Stimulated activated naive CD4-positive, alpha-beta T cell (primary cell): ENCODE measurements at regions not wholly inside any gene's neighbourhood (a gene's known extent, or its start where the extent isn't known, plus 50 kb on each side); places are given as distances from the start of the nearest gene placed in this dataset.
"Not testable (repeated sequence)": the region's sequence is repeated elsewhere in the genome, so short reads cannot be mapped to it uniquely, and the experiment has no call there.

Experiments used
- DNase-seq, 6 experiments: peaks; one replicate each; lab custom pipeline; 2025; lab: John Stamatoyannopoulos, UW

- DNase-seq: no peak
Observed at GRCh38 chr4:189176002-189176401, 764.7 kb upstream of the FRG1 start.

GRCh38 chr4:189177130-189177529 is 763.5 kb upstream of the FRG1 start:
- no peak for DNase-seq

GRCh38 chr4:189178125-189178746 is 762.4 kb upstream of the FRG1 start:
- no peak for DNase-seq

- no peak for DNase-seq
Observed at GRCh38 chr4:189185810-189186432, 754.8 kb upstream of the FRG1 start.

- DNase-seq: no peak
Observed at GRCh38 chr4:189187531-189188052, 753.1 kb upstream of the FRG1 start.

GRCh38 chr4:189198624-189199023 is 742.0 kb upstream of the FRG1 start:
- no peak for DNase-seq

- DNase-seq: no peak
Observed at GRCh38 chr4:189200353-189200752, 740.3 kb upstream of the FRG1 start.

- DNase-seq: peak in 2 of 6 experiments; percentile 1 to 13
Observed at GRCh38 chr4:189202182-189202868, 738.3 kb upstream of the FRG1 start.

- DNase-seq: no peak
Observed at GRCh38 chr4:189202869-189203271, 737.8 kb upstream of the FRG1 start.

GRCh38 chr4:189204616-189205015 is 736.1 kb upstream of the FRG1 start:
- no peak for DNase-seq

GRCh38 chr4:189206953-189207352 is 733.7 kb upstream of the FRG1 start:
- no peak for DNase-seq

GRCh38 chr4:189207872-189208271 is 732.8 kb upstream of the FRG1 start:
- DNase-seq: no peak

GRCh38 chr4:189215574-189215973 is 725.1 kb upstream of the FRG1 start:
- DNase-seq: no peak

GRCh38 chr4:189221691-189222090 is 719.0 kb upstream of the FRG1 start:
- no peak for DNase-seq

GRCh38 chr4:189228726-189229125 is 711.9 kb upstream of the FRG1 start:
- DNase-seq: no peak

GRCh38 chr4:189232274-189232673 is 708.4 kb upstream of the FRG1 start:
- DNase-seq: no peak

- DNase-seq: not testable (repeated sequence)
Observed at GRCh38 chr4:189233754-189234153, 706.9 kb upstream of the FRG1 start.

GRCh38 chr4:189234948-189235347 is 705.7 kb upstream of the FRG1 start:
- not testable (repeated sequence) for DNase-seq

GRCh38 chr4:189235599-189235998 is 705.1 kb upstream of the FRG1 start:
- no peak for DNase-seq

- not testable (repeated sequence) for DNase-seq
Observed at GRCh38 chr4:189236321-189236720, 704.4 kb upstream of the FRG1 start.

GRCh38 chr4:189237340-189237739 is 703.3 kb upstream of the FRG1 start:
- DNase-seq: no peak

GRCh38 chr4:189255636-189256035 is 685.0 kb upstream of the FRG1 start:
- no peak for DNase-seq

- DNase-seq: no peak
Observed at GRCh38 chr4:189261475-189261874, 679.2 kb upstream of the FRG1 start.
